GM12873 (cell line): ENCODE measurements at regions not wholly inside any gene's neighbourhood (a gene's known extent, or its start where the extent isn't known, plus 50 kb on each side); places are given as distances from the start of the nearest gene placed in this dataset.

Experiments
- TF ChIP-seq, protein P1 (sequence below): IDR thresholded peaks from 2 replicates; pipeline ENCODE4 v1.5.1; 2012; ENCODE audit warnings: low read depth, mild to moderate bottlenecking, moderate library complexity, low read length, control low read depth; ENCODE audit not compliant: insufficient read depth; ENCODE audit errors: missing control alignments

DNA sequence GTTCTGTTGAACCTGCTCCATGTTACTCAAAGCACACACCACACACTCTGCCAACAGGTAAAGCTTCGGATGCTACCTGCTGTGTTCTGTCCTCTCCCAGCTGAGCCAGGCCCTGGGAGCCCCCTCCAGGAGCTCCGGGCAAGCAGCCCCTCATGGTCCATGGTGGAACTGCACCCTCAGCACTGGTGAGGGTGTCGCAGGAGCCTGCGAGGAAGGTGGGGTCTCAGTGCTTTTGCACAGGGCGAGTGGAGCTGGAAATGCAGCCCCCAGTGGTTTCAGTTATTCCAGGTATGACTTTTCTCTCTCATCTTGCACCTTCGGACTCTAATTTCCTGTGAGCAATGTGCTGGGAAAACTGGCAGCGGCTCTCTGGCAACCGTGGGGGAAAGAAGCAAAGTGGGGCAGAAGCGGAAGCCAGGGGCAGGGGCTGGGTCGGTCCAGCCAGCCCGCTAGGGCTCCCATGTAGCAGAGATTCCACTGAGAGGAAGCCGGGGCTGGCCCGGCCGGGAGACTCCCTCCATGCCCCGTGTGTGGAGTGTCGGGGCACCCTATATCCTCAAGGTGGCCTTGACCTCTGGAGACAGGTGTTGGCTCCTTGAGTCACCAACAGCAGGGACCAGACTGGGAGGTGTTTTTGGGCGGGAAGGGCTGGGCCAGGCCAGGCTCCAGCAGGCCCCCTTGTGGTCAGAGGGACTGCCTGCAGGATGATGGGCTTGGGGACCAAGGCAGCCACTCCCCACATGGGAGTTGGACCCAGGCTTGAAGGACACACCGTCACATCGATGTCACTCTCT is 75.6 kb upstream of the PRSS3 start:
- TF ChIP-seq, protein P1, sequence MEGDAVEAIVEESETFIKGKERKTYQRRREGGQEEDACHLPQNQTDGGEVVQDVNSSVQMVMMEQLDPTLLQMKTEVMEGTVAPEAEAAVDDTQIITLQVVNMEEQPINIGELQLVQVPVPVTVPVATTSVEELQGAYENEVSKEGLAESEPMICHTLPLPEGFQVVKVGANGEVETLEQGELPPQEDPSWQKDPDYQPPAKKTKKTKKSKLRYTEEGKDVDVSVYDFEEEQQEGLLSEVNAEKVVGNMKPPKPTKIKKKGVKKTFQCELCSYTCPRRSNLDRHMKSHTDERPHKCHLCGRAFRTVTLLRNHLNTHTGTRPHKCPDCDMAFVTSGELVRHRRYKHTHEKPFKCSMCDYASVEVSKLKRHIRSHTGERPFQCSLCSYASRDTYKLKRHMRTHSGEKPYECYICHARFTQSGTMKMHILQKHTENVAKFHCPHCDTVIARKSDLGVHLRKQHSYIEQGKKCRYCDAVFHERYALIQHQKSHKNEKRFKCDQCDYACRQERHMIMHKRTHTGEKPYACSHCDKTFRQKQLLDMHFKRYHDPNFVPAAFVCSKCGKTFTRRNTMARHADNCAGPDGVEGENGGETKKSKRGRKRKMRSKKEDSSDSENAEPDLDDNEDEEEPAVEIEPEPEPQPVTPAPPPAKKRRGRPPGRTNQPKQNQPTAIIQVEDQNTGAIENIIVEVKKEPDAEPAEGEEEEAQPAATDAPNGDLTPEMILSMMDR: peak; percentile 79

DNA sequence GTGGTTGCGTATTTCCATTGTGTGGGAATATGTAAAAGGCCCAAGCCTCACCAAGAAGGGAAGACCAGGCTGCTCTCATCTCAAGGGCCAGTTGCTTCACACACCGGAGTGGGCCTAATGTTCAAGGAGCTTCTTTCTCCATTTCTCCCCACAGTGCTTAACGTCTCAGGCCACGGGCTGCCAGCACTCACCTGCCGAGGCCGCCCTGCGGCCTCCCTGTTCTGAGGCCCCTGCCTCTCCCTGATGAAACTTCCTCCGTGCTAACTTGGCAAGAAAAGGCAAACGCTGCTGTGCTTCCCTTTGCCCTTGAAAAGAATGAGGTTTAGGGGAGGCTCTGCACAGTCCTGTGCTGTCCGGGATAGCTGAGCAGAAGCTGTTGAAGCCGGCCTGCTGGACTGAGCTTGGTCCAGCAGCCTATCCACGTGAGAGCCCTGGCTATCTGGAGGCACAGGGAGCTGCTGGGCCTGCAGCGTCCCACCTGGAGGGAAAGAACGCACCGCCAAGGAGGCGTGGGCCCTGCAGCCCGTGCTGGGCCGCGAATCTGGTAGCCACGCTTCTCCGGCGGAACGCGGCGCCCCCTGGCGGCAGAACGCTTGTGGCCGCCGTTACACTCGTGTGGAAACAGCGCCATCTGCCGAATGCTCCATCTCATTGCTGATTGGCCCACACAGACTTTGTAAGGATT is 73.5 kb upstream of the PRSS3 start:
- TF ChIP-seq, protein P1: peak; percentile 100

DNA sequence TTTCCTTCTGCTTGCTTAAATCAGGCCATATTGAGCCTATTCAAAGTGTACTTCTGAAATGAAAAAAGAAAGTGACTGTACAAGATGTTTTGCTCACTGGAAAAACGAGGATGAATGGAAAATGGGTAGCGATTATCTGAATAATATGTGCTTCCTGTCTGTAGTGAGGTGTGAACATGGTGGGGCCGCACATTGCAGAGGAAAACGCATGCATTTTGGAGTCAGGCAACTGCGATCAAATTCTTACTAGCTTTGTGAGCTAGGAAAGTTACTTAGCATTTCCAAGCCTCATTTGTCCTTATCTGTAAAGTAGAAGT is 73.0 kb upstream of the PRSS3 start:
- TF ChIP-seq, protein P1: no peak

DNA sequence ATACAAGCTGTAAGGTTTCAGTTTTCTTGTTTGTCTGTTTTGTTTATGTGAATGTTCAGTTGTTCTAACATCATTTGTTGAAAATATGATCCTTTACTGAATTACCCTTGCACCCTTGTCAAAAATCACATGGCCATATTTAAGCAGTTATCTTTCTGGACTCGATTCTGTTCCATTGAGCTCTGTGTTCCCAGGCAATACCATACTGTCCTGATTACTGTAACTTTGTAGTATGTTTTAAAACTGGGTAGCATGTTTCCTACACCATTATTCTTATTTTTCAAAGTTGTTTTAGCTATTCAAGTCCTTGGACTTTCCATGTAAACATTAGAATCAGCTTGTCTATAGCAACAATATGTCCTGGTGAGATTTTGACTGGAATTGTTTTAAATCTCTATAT is 66.7 kb upstream of the PRSS3 start:
- TF ChIP-seq, protein P1: no peak

DNA sequence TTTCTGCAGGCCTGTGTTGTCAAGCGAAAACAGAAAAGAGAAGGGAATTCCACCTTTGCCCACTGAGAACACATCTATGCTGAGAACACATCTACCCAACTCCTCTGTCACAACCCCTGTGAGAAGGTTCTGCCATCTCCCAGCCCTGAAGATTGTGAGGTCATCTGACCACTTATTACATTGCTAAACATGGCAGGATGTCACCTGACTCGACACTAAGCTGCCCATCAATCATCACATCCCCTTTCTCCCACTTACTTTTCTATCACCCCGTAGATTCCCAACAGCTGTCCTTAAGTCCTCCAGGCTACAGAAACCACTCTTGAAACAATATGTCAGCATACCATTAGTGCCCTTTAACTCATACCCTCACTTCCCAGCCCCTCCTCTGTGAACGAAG is 64.2 kb upstream of the PRSS3 start:
- TF ChIP-seq, protein P1: no peak

DNA sequence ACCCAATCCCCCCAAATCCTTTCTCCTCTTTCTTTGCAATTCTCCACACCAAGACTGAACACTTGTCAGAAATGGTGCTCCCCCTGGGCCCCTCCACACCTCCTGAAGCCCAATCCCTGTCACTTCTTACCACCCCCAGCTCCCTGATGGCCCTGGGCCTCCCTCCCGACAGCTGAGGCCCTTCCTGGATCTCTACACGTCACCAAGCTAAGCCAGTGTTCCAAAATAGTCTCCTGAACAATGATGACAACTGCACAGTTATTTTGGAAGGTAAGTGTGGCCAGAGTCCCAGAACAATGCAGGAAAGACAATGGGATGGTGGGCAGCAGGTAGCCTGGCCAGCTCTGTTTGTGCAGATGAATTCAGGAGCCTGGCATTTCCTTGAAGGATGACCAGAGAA is 63.7 kb upstream of the PRSS3 start:
- TF ChIP-seq, protein P1: no peak

DNA sequence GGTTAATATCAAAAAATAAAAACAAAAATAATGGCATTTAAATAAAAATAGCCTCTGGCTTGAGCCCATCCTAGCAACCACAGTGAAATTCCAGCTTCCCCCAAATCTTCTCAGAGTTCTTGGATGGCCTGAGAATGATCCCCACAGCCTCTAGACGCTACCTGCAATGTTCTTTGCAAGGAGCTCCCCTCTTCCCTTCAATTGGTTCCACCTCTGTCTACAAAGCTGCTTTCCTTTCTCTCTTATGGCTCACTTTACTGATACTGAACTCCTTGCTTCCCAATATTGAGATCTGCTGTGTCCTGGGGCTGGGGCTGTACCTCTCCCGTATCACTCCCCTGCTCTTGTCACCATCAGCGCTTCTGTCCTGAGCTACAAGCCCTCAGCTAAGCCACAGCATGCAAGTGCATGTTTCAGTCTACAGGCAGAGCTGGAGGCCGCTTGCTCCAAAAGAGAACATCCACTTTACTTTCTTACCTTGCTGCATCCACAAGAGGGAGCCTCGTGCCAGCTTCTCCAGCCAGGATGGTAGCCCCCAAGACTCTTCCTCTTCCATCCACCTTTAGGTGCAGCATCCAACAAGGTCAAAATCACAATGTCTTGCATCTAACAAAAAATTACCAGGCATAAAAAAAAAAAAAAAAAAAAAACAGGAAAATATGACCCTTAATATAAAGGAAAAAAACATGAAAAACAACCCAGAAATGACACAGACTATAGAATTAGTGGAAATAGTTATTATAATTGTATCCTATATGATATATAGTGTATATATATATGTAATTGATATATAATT is 57.4 kb upstream of the PRSS3 start:
- TF ChIP-seq, protein P1: peak; percentile 79
